HG02943 (cell line): ENCODE measurements at regions not wholly inside any gene's neighbourhood (a gene's known extent, or its start where the extent isn't known, plus 50 kb on each side); places are given as distances from the start of the nearest gene placed in this dataset.

ENCODE experiments used
- ATAC-seq: cut with Tn5 transposase; IDR thresholded peaks from one replicate; pipeline ENCODE4 v1.9.1; 2021; ENCODE audit warnings: mild to moderate bottlenecking, low read depth, moderate library complexity; ENCODE audit not compliant: unreplicated experiment

DNA sequence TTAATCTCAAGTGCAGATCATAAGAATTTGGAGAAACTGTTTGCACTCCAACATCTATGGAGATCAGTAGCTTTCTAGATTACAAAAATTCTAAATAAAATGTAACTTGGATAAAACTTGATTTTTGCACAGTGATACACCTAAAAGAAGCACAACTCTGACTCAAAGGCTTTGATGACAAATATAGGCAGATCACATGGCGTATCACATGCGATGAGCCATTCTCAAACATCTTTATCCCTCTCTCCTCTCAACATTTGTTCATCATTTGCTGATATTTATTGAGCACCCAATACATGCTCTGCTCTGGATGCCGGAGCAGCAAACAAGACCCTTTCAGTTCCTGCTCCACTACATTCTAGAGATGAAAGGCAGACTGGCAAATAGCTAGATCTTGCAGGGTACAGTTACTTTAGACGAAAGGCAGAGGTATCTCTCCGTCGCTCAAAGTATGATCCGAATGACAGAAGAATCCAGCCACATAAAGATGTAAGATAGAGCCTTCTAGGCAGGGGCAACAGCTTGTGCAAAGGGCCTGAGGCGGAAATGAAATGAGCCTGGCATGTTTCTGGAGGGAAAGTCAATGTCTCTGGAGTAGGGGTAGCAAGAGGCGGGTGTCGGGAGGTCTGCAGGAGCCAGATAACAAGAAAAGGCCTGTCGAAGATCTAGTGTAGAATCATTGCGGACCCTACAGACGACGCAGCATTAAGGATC is 145.8 kb upstream of the ERRFI1 start:
- no peak for ATAC-seq

GRCh38 chr1:8170059-8170835 is 144.1 kb upstream of the ERRFI1 start:
- peak; percentile 14 for ATAC-seq

DNA sequence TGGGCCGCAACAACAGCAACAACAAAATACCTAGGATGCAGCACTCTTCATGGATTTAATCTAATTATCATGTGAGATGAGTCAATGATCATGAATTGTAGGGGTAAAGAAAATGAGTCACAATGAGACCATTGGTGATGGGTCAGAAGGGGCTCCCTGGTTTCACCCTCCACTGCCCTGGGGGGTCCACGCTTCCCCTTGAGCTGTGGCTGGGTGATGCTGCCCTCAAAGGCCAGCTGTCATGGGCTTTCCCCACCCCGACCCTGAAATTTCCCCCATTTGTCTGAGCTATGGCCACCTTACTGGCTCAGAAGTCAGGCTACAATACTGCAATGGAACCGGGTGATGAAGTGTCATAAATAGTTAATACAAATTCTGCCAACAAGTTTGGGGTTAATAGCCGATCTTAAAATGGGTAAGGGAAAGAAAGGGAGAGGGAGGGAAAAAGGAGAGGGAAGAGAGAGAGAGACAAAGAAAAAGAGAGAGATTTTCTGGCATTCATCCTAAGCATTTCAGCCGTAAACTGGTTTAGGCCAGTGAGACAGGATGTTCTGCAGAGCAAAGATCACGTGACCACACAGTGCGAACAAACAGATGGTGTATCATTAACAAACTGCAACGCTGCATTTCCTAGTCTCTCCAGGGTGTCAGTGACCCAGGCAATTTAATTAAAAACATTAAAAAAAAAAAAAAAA is 143.4 kb upstream of the ERRFI1 start:
- peak; percentile 67 for ATAC-seq

GRCh38 chr1:8167936-8168335 is 141.8 kb upstream of the ERRFI1 start:
- ATAC-seq: no peak

GRCh38 chr1:8166406-8166805 is 140.3 kb upstream of the ERRFI1 start:
- ATAC-seq: no peak

GRCh38 chr1:8165595-8166360 is 139.7 kb upstream of the ERRFI1 start:
- no peak for ATAC-seq

- ATAC-seq: no peak
Measured at GRCh38 chr1:8164670-8165069, 138.6 kb upstream of the ERRFI1 start.

GRCh38 chr1:8163039-8163438 is 136.9 kb upstream of the ERRFI1 start:
- ATAC-seq: no peak

DNA sequence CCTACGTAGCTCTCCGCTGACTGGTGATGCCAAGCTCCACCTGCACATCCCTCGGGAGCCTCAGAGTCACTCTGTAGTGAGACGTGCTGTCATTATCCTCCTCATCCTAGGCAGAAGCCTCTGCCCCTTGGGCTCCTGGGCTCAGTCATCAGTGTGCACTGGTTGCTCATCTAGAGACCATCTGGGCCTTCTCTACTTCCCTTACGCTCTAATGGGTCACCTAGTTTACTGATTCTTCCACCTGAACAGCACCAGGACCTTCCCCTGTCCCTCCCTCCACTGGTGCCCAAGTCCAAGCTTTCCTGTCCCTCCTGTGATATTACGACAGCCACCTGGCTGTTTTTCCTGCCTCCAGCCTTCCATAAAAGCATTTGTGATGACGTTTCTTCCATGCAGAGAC is 136.1 kb upstream of the ERRFI1 start:
- ATAC-seq: no peak

DNA sequence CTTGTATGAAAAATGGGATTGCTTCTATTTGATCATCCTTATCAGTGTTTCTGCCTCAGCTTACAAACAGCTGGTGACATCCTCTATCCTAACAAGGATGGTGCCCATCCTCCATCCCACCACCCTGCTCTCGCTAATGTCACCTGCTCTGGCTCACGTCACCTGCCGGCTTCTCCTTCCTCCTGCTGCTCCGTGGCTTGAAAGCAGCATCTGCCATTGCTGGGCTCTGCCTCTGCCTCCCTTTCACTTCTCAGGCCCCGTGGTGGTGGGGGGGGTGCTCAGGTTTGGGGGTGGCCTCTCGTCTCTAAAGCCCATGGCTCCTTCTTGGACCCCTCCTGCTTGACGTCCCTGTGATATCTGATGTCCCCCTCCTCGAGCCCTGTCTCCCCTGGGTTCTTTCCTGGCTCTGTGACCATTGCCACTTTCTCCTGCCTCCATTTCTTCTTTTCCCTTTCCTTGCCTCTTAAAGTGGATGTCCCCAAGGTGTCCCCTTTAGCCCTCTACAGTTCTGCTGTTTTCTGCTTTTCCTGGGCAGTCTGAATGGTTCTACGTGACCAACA is 135.5 kb upstream of the ERRFI1 start:
- ATAC-seq: no peak

GRCh38 chr1:8159470-8160024 is 133.4 kb upstream of the ERRFI1 start:
- no peak for ATAC-seq

DNA sequence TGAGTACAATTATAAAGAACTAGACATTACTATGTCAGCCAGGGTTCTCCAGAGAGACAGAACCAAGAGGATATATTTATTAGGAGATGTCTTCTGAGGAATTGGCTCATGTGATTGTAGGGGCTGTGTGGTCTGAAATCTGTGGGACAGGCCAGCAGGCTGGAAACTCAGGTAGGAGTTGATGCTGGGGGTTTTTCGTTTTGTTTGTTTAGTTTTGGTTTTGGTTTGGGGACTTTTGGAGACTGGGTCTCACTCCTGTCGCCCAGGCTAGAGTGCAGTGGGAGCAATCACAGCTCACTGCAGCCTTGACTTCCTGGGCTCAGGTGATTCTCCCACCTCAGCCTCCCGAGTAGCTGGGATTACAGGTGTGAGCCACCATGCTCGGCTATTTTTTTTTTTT is 132.9 kb upstream of the ERRFI1 start:
- ATAC-seq: no peak

DNA sequence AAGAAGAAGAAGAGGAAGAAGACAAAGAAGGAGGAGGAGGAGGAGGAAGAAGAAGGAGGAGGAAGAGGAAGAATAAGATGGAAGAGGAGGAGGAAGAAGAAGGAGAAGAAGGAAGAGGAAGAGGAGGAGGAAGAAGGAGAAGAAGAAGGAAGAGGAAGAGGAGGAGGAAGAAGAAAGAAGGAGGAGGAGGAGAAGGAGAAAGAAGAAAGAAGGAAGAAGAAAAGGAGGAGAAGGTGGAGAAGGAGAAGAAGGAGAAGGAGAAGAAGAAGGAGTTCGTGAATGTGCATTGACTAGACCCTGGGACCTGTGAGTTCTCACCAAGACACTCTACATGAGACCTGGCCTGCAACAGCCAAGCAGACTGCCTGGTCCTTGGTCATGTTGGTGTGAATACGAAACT is 131.7 kb upstream of the ERRFI1 start:
- no peak for ATAC-seq

DNA sequence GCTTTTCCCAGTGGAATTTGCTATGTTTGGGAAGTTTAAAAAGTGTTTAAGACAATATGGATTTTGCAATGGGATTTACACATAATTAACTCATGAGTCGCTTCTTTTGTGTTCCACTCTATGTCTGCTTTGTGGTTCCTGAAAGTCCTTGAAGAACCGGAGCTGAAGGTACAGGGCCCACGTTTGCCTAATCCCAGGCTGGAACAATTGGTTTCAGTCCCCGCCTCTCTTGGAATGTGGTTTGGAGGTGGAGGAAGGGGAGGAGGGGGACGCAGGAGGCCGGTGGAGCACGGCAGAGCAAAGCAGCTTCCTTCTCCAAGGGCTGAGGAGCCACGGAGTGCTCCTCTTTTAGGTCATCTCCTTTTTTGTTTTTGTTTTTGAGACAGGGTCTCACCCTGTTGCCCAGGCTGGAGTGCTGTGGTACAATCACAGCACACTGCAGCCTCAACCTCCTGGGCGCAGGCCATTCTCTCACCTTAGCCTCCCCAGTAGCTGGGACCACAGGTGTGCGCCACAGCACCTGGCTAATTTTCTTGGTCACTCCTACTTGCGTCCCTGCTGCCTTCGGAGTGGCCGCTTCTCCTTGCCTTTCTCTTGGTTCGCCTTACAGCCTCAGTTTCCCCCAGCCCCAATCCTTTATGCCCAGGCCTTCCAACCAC is 129.5 kb upstream of the ERRFI1 start:
- no peak for ATAC-seq

- ATAC-seq: no peak
Measured at GRCh38 chr1:8154621-8155052, 128.5 kb upstream of the ERRFI1 start.

DNA sequence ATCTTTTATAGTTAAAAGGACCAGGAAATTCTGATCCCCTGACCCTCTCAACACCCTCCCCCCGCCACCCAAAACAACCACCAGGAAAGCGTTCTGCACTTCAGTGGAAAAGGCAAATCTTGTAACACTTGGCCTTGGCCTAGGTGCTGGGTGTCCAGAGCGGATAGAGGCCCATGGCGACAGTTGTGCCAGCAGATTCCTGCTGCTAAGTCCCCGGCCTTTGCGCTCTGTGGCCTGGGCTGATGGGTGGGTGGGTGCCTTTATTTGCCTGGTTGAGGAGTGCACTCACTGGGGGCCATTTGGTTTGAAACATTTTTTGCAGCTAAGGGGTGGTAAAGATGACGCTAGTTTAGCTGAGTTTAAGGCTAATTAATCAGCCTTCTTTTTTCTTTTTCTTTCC is 127.9 kb upstream of the ERRFI1 start:
- ATAC-seq: no peak

DNA sequence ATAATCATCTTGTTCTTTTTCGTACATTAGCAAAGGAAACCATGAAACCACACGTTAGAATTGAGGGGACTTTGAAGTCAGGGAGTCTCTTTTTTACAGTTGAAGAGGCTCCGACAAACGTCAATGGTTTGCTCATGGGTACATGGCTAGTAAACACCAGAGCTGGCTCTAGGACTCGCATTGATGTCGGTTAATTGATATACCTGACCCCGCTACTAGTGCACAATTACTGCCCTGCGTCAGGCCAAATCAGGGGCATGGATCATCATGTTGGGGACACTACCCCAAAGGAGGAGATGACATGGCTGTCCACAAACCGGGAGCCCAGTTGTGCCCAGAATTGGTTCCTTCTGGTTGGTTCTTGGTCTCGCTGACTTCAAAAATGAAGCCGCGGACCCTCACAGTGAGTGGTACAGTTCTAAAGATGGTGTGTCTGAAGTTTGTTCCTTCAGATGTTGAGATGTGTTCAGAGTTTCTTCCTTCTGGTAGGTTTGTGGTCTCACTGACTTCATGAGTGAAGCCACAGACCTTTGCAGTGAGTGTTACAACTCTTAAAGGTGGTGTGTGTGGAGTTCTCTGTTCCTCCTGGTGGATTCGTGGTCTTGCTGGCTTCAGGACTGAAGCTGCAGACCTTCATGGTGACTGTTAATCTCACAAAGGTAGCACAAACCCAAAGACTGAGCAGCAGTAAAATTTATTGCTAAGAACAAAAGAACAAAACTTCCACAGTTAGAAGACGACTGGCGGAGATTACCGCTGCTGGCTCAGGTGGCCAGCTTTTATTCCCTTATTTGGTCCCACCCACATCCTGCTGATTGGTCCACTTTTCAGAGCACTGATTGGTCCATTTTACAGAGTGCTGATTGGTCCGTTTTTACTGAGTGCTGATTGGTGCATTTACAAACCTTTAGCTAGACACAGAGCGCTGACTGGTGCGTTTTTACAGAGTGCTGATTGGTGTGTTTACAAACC is 126.9 kb upstream of the ERRFI1 start:
- ATAC-seq: no peak

DNA sequence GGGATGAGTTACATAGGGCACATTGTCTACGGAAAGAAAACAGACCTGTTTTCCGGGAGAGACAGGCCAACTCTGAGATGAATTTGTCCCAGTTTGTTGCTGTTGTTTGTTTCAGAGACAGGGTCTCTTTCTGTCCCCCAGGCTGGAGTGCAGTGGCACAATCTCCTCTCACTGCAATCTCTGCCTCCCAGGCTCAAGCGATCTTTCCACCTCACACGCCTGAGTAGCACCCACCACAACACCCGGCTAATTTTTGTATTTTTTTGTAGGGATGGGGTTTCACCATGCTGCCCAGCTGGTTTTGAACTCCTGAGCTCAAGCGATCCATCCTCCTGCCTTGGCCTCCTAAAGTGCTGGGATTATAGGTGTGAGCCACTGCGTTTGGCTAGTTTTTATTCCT is 125.5 kb upstream of the ERRFI1 start:
- ATAC-seq: no peak
